SK-N-SH treated with all-trans-retinoic acid at 6 μM for 48 hours (cell line): ENCODE measurements at regions not wholly inside any gene's neighbourhood (a gene's known extent, or its start where the extent isn't known, plus 50 kb on each side); places are given as distances from the start of the nearest gene placed in this dataset.

Experiments
- ATAC-seq: fragments of 200-7000 bp; cut with Tn5 transposase; 3 replicates; pipeline ENCODE4 v1.9.1; 2020; ENCODE audit warnings: mild to moderate bottlenecking, moderate library complexity
- ARNTL ChIP-seq: fragments of 450-650 bp; formaldehyde crosslinking; IDR thresholded peaks from 2 replicates; pipeline ENCODE4 v1.5.0; 2020; ENCODE audit warnings: low read depth, mild to moderate bottlenecking, moderate library complexity, borderline replicate concordance
- BACH2 ChIP-seq: fragments of 250-450 bp; sonication (Bioruptor Pico); IDR thresholded peaks from 2 replicates; pipeline ENCODE4 v1.9.0; 2021; ENCODE audit warnings: mild to moderate bottlenecking, borderline replicate concordance
- CREB5 ChIP-seq: fragments of 250-450 bp; sonication (Bioruptor Pico); IDR thresholded peaks from 2 replicates; pipeline ENCODE4 v1.5.1; 2020; ENCODE audit warnings: low read depth, mild to moderate bottlenecking, moderate library complexity
- CSDC2 ChIP-seq: fragments of 250-450 bp; sonication (Bioruptor Pico); IDR thresholded peaks from 2 replicates; pipeline ENCODE4 v1.5.0; 2020; ENCODE audit warnings: mild to moderate bottlenecking, moderate library complexity
- CSRNP3 ChIP-seq: fragments of 250-450 bp; sonication (Bioruptor Pico); IDR thresholded peaks from 2 replicates; pipeline ENCODE4 v1.5.1; 2021; ENCODE audit warnings: mild to moderate bottlenecking, moderate library complexity
- GLIS3 ChIP-seq: fragments of 250-450 bp; sonication (Bioruptor Pico); IDR thresholded peaks from 2 replicates; pipeline ENCODE4 v1.5.0; 2020; ENCODE audit warnings: mild to moderate bottlenecking, moderate library complexity
- OSR1 ChIP-seq: fragments of 250-450 bp; sonication (Bioruptor Pico); IDR thresholded peaks from 2 replicates; pipeline ENCODE4 v1.8.0; 2022; ENCODE audit warnings: moderate library complexity, mild to moderate bottlenecking, inconsistent platforms
- PATZ1 ChIP-seq: fragments of 250-450 bp; sonication (Bioruptor Pico); IDR thresholded peaks from 2 replicates; pipeline ENCODE4 v1.8.0; 2020; ENCODE audit warnings: mild to moderate bottlenecking, moderate library complexity, borderline replicate concordance
- POU6F1 ChIP-seq: fragments of 250-450 bp; sonication (Bioruptor Pico); IDR thresholded peaks from 2 replicates; pipeline ENCODE4 v1.8.0; 2021; ENCODE audit warnings: low read depth, mild to moderate bottlenecking, moderate library complexity, borderline replicate concordance
- PPARA ChIP-seq: fragments of 250-450 bp; sonication (Bioruptor Pico); IDR thresholded peaks from 2 replicates; pipeline ENCODE4 v1.5.0; 2020; ENCODE audit warnings: mild to moderate bottlenecking, borderline replicate concordance
- RARB ChIP-seq: fragments of 250-450 bp; sonication (Bioruptor Pico); IDR thresholded peaks from 2 replicates; pipeline ENCODE4 v1.8.0; 2021; ENCODE audit warnings: mild to moderate bottlenecking, moderate library complexity
- TCF4 ChIP-seq: fragments of 250-450 bp; sonication (Bioruptor Pico); IDR thresholded peaks from 2 replicates; pipeline ENCODE4 v1.8.0; 2021; ENCODE audit warnings: mild to moderate bottlenecking, moderate library complexity, borderline replicate concordance
- TOX ChIP-seq: fragments of 250-450 bp; sonication (Bioruptor Pico); IDR thresholded peaks from 2 replicates; pipeline ENCODE4 v1.8.0; 2021; ENCODE audit warnings: mild to moderate bottlenecking, moderate library complexity, borderline replicate concordance
- ZFP3 ChIP-seq: fragments of 250-450 bp; sonication (Bioruptor Pico); IDR thresholded peaks from 2 replicates; pipeline ENCODE4 v1.5.0; 2020; ENCODE audit warnings: mild to moderate bottlenecking, moderate library complexity
- ZFP30 ChIP-seq: fragments of 450-650 bp; formaldehyde crosslinking; IDR thresholded peaks from 2 replicates; pipeline ENCODE4 v1.5.0; 2022; ENCODE audit warnings: mild to moderate bottlenecking, moderate library complexity
- ZNF565 ChIP-seq: fragments of 450-650 bp; formaldehyde crosslinking; conservative IDR thresholded peaks from 2 replicates; pipeline ENCODE4 v1.5.0; 2020; ENCODE audit warnings: low read depth, mild to moderate bottlenecking, moderate library complexity
- ZNF70 ChIP-seq: fragments of 450-650 bp; formaldehyde crosslinking; IDR thresholded peaks from 2 replicates; pipeline ENCODE4 v1.5.0; 2020; ENCODE audit warnings: mild to moderate bottlenecking, moderate library complexity
- ZNF8 ChIP-seq: fragments of 450-650 bp; formaldehyde crosslinking; IDR thresholded peaks from 2 replicates; pipeline ENCODE4 v1.5.0; 2020; ENCODE audit warnings: mild to moderate bottlenecking, moderate library complexity

- no peak for ATAC-seq
- TF ChIP-seq PATZ1 (CRISPR knock-in tag) (no peak), OSR1 (CRISPR knock-in tag) (no peak), ZNF8 (CRISPR knock-in tag) (no peak), CSDC2 (CRISPR knock-in tag) (no peak), GLIS3 (CRISPR knock-in tag) (no peak), ZNF70 (no peak), TOX (CRISPR knock-in tag) (no peak), CSRNP3 (CRISPR knock-in tag) (no peak)
These were observed 263.4 kb downstream of the TLE3 start for GRCh38 chr15:69834267-69834666.

GRCh38 chr15:69834761-69835160 lies 263.0 kb downstream of the TLE3 start:
- TF ChIP-seq TOX (CRISPR knock-in tag) (no peak), ZNF70 (no peak), PATZ1 (CRISPR knock-in tag) (no peak), ARNTL (CRISPR knock-in tag) (no peak), ZNF565 (CRISPR knock-in tag) (no peak), POU6F1 (CRISPR knock-in tag) (no peak), ZFP30 (CRISPR knock-in tag) (no peak), CSDC2 (CRISPR knock-in tag) (no peak), CSRNP3 (CRISPR knock-in tag) (no peak), ZNF8 (CRISPR knock-in tag) (no peak), GLIS3 (CRISPR knock-in tag) (no peak), BACH2 (CRISPR knock-in tag) (no peak), TCF4 (CRISPR knock-in tag) (no peak), PPARA (CRISPR knock-in tag) (no peak), RARB (CRISPR knock-in tag) (no peak)

GRCh38 chr15:69836048-69836447 lies 261.7 kb downstream of the TLE3 start:
- TF ChIP-seq GLIS3 (CRISPR knock-in tag) (no peak), CREB5 (CRISPR knock-in tag) (no peak), ZFP3 (CRISPR knock-in tag) (no peak), CSRNP3 (CRISPR knock-in tag) (no peak), RARB (CRISPR knock-in tag) (no peak), ZFP30 (CRISPR knock-in tag) (no peak), CSDC2 (CRISPR knock-in tag) (no peak)
- ATAC-seq: no peak

More at GRCh38 chr15:69834761-69835160, 263.0 kb downstream of the TLE3 start:
- no peak for ATAC-seq
